ENCODE measurements at regions not wholly inside any gene's neighbourhood (a gene's known extent, or its start where the extent isn't known, plus 50 kb on each side); places are given as distances from the start of the nearest gene placed in this dataset.

- TF ChIP-seq ZNF565 (CRISPR knock-in tag; conservative IDR thresholded peaks at IDR 0.05; ENCODE audit: low read depth) = no peak
- no peak for TF ChIP-seq GLIS3 (CRISPR knock-in tag; IDR thresholded peaks at IDR 0.05)
- TF ChIP-seq PPARA (CRISPR knock-in tag; IDR thresholded peaks at IDR 0.05; ENCODE audit: borderline replicate concordance) = no peak
- TF ChIP-seq ZC3H10 (CRISPR knock-in tag; IDR thresholded peaks at IDR 0.05) = no peak
- TF ChIP-seq PATZ1 (CRISPR knock-in tag; IDR thresholded peaks at IDR 0.05; ENCODE audit: borderline replicate concordance) = no peak
- no peak for TF ChIP-seq ISL1 (CRISPR knock-in tag; IDR thresholded peaks at IDR 0.05)
- TF ChIP-seq, protein P1, sequence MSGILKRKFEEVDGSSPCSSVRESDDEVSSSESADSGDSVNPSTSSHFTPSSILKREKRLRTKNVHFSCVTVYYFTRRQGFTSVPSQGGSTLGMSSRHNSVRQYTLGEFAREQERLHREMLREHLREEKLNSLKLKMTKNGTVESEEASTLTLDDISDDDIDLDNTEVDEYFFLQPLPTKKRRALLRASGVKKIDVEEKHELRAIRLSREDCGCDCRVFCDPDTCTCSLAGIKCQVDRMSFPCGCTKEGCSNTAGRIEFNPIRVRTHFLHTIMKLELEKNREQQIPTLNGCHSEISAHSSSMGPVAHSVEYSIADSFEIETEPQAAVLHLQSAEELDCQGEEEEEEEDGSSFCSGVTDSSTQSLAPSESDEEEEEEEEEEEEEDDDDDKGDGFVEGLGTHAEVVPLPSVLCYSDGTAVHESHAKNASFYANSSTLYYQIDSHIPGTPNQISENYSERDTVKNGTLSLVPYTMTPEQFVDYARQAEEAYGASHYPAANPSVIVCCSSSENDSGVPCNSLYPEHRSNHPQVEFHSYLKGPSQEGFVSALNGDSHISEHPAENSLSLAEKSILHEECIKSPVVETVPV (CRISPR knock-in tag; IDR thresholded peaks at IDR 0.05) = no peak
- TF ChIP-seq CREB5 (CRISPR knock-in tag; IDR thresholded peaks at IDR 0.05; ENCODE audit: low read depth) = no peak
- TF ChIP-seq OSR1 (CRISPR knock-in tag; IDR thresholded peaks at IDR 0.05) = no peak
- no peak for TF ChIP-seq TOX (CRISPR knock-in tag; IDR thresholded peaks at IDR 0.05; ENCODE audit: borderline replicate concordance)
- TF ChIP-seq, protein P2, sequence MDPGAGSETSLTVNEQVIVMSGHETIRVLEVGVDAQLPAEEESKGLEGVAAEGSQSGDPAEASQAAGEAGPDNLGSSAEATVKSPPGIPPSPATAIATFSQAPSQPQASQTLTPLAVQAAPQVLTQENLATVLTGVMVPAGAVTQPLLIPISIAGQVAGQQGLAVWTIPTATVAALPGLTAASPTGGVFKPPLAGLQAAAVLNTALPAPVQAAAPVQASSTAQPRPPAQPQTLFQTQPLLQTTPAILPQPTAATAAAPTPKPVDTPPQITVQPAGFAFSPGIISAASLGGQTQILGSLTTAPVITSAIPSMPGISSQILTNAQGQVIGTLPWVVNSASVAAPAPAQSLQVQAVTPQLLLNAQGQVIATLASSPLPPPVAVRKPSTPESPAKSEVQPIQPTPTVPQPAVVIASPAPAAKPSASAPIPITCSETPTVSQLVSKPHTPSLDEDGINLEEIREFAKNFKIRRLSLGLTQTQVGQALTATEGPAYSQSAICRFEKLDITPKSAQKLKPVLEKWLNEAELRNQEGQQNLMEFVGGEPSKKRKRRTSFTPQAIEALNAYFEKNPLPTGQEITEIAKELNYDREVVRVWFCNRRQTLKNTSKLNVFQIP (CRISPR knock-in tag; IDR thresholded peaks at IDR 0.05; ENCODE audit: borderline replicate concordance, low read depth) = no peak
- no peak for TF ChIP-seq TCF4 (CRISPR knock-in tag; IDR thresholded peaks at IDR 0.05; ENCODE audit: borderline replicate concordance)
- TF ChIP-seq RARB (CRISPR knock-in tag; IDR thresholded peaks at IDR 0.05) = no peak
- TF ChIP-seq, protein P3, sequence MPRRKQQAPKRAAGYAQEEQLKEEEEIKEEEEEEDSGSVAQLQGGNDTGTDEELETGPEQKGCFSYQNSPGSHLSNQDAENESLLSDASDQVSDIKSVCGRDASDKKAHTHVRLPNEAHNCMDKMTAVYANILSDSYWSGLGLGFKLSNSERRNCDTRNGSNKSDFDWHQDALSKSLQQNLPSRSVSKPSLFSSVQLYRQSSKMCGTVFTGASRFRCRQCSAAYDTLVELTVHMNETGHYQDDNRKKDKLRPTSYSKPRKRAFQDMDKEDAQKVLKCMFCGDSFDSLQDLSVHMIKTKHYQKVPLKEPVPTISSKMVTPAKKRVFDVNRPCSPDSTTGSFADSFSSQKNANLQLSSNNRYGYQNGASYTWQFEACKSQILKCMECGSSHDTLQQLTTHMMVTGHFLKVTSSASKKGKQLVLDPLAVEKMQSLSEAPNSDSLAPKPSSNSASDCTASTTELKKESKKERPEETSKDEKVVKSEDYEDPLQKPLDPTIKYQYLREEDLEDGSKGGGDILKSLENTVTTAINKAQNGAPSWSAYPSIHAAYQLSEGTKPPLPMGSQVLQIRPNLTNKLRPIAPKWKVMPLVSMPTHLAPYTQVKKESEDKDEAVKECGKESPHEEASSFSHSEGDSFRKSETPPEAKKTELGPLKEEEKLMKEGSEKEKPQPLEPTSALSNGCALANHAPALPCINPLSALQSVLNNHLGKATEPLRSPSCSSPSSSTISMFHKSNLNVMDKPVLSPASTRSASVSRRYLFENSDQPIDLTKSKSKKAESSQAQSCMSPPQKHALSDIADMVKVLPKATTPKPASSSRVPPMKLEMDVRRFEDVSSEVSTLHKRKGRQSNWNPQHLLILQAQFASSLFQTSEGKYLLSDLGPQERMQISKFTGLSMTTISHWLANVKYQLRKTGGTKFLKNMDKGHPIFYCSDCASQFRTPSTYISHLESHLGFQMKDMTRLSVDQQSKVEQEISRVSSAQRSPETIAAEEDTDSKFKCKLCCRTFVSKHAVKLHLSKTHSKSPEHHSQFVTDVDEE (CRISPR knock-in tag; IDR thresholded peaks at IDR 0.05) = no peak
These were observed 111.1 kb upstream of the RAP1B start for GRCh38 chr12:68499616-68500015.
